ACHN (cell line): ENCODE measurements at regions not wholly inside any gene's neighbourhood (a gene's known extent, or its start where the extent isn't known, plus 50 kb on each side); places are given as distances from the start of the nearest gene placed in this dataset.
"Not testable (repeated sequence)": the region's sequence is repeated elsewhere in the genome, so short reads cannot be mapped to it uniquely, and the experiment has no call there.

Experiments used
- DNase-seq: peaks from one replicate; pipeline ENCODE4 v3.0.0-alpha.2; 2015
- in situ Hi-C: cut with HindIII; loops from 2 replicates; pipeline ENCODE4 v1.10.0; 2017; ENCODE audit warnings: low sequenced_read_pairs, low pct_ligation_motif_present, low pct_unique_long_range_greater_than_20kb

GRCh38 chr4:52358366-52358765 is 300.7 kb downstream of the USP46 start:
- DNase-seq = no peak
- in situ Hi-C loops = no loop called here

DNA sequence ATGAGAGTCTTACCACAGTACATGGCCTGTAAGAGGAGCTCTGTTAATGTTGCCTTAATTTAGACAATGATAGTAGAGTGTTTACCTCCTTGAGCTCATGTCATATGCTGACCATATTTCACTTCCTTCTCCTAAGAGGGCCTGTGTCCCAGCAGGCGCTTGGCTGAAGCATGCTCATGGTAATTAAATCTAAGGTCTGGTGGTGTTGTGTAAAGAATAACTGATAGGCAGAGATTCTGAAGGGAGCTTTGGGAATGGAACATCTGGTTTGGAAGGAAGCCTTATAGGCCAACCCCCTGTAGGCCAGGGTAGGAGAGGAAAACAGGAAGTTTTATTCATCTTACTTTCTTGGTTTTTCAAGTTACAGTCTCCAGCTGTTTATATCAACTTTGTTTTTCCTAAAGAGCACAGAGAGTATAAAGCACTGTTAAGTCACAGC is 300.2 kb downstream of the USP46 start:
- in situ Hi-C loops = no loop called here
- no peak for DNase-seq

GRCh38 chr4:52366191-52366590 is 292.9 kb downstream of the USP46 start:
- DNase-seq = no peak
- in situ Hi-C loops = no loop called here

DNA sequence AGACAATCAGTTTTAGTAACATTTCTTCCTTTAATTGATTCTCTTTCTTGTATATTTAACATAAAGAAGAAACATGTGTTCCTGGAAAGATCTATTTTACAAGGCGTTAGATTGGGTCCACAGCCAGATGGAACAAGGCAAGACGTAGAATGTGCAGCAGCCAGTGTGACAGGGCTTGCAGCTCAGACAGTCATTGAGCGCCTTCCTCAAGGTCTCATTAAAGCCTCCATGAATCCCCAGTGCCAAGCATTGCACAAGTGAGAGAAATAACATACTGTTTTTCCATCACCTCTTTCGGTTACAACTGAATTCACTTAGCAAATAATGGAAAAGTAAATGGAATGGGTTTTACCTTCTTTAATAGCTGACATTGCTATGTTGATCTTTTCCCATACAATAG is 292.5 kb downstream of the USP46 start:
- in situ Hi-C loops = no loop called here
- no peak for DNase-seq

DNA sequence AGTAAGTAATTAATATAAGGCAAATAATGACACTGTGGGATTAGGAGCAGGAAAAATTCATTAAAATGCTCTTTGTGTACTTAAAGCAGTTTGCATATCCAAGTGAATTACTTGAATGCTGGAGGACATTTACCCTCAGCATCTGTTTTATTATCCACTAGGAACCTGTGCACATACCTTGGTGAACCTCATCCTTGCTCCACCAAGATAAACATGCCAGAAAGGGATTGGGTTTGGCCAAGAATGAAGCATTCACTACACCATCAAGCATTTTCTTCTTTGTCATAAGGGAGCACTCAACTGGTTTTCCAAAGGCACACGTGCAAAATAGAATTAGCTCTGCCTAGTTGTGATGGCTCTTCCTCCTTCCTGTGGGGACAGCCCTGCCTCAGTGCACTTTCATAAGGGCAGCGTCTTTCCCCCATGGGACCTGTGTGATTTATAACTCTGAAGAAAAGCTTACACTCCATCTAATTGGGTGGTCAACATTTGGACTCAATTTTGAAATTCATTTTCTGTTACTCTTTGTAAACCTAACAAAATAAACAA is 291.7 kb downstream of the USP46 start:
- DNase-seq = no peak
- in situ Hi-C loops = no loop called here

DNA sequence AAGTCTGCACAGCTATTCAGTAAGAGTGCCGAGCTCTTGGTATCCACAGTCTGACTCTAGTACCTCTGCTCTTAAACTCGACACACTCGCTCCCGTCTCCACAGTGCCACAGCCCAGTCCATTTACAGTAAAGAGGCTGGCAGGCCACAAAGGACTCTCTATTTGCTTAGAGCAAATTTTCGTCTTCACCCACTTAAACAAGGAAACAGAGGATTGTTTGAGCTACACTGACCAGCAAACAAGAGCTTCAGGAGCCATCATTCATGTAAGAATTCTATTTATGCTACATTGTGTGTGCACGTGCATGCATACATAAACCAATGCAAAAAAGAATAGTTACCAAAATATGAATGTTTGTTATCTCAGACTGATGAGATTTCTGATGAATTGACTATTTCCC is 290.2 kb downstream of the USP46 start:
- DNase-seq = no peak
- in situ Hi-C loops = no loop called here

- in situ Hi-C loops = no loop called here
- DNase-seq = no peak
Measured at GRCh38 chr4:52369649-52370048, 289.5 kb downstream of the USP46 start.

DNA sequence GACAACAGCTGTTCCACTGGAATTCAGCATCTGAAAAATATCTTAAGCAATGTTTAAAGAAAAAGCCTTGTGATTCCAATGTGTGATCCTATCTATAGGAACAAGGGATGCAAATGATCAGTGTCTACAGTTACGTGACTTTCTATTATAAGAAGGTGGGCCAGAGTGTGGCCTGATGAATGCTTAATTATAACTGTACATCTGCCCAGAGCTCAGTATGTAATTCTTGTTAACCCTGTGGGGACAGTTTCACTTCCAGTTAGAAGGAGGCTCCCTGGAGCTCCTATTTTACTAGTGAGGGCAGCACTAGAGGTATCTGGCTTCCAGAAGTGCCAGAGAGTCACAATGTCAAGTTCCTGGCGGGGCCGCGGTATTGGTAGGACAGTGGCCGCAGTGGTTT is 288.5 kb downstream of the USP46 start:
- in situ Hi-C loops = no loop called here
- DNase-seq = no peak

- in situ Hi-C loops = no loop called here
- no peak for DNase-seq
Measured at GRCh38 chr4:52371841-52372240, 287.3 kb downstream of the USP46 start.

DNA sequence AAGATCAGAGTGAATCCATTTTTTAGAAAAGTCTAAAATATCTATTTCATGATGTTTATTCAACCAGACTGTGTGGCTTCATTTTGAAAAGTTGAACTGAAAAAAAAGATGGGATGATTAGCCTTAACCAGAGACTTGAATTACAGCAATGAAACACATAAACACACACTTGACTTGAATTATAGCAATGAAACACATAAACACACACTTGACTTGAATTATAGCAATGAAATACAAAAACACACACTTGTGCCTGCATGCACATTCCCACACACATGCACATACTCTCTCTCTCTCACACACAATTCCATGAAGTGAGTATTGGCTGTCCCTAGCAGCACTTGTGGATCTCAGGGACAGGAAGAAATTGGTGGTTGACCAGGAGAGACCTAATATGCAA is 286.8 kb downstream of the USP46 start:
- DNase-seq = no peak
- in situ Hi-C loops = no loop called here

GRCh38 chr4:52372747-52373146 is 286.4 kb downstream of the USP46 start:
- DNase-seq = no peak
- in situ Hi-C loops = no loop called here

- in situ Hi-C loops = no loop called here
- DNase-seq = no peak
Measured at GRCh38 chr4:52373650-52374049, 285.5 kb downstream of the USP46 start.

- in situ Hi-C loops = no loop called here
- no peak for DNase-seq
Measured at GRCh38 chr4:52374877-52375276, 284.2 kb downstream of the USP46 start.

DNA sequence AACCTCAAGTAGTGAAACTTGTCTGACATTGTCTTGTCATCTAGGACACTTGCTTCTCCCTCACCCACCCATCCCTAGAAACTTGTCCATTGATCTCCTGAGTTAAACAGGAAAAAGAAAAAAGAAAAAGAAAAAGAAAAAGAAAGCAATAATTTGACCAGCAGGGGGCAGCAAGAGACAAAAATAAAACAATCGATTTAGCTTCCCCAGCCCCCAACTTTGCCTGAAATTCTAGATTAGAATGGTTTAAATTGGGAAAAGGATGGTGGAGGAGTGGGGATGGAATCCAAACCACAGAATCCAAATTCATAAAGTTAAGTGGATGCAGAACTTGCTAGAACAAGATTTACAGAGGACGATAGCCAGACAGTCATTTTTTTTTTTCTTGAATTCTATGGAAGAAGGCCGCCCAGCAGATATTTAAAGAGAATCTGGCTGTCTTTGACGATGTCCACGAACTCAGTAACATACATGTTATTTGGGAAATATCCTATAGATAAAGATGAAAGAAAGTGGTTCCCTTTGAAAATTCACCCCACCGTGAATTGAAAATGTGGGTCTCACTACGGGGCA is 282.9 kb downstream of the USP46 start:
- DNase-seq = peak; percentile 47
- in situ Hi-C loops = no loop called here

DNA sequence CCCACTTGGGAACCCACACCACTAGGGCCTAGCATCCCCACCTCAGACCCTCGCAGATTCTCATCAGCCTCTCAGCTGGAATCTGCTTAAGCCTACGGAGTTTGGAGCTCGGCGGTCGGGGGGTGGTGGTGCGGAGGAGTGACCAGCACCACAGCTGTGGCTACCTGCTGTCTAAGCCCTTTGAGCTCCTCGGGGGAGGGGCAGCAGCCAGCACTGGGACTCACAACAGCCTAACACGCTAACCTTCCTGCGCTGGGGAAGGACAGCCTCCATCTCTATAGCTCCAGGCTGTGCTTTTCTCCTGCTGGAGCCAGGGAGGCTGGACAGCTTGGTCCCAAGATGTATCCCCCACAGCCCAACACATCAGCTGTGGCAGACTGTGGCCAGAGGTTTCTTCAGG is 281.5 kb downstream of the USP46 start:
- no peak for DNase-seq
- in situ Hi-C loops = no loop called here

DNA sequence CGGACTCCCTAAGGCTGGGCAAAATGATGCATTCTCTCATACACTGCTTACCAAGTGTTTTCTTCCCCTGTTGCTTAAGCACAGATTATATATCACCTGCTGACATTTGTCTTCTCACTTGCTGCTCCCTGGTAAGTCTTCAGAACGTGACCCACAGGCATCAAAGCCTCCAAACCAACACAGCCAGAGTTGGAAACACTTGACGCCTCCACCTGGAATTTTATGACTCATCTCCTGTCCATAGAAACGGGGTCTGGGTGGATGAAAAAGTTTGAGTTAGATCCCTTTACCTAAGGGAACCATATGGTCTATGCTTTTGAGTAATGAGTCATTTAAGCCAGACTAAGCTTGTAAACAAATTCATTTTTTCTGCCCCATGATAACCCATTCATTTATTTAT is 251.6 kb downstream of the USP46 start:
- in situ Hi-C loops = no loop called here
- DNase-seq = no peak

- no peak for DNase-seq
- in situ Hi-C loops = no loop called here
Measured at GRCh38 chr4:52408032-52408431, 251.1 kb downstream of the USP46 start.

- DNase-seq = no peak
Measured at GRCh38 chr4:52408471-52408870, 250.6 kb downstream of the USP46 start.

GRCh38 chr4:52409766-52410165 is 249.3 kb downstream of the USP46 start:
- in situ Hi-C loops, DNase-seq: not testable (repeated sequence)

More at GRCh38 chr4:52408471-52408870, 250.6 kb downstream of the USP46 start:
- in situ Hi-C loops = no loop called here

DNA sequence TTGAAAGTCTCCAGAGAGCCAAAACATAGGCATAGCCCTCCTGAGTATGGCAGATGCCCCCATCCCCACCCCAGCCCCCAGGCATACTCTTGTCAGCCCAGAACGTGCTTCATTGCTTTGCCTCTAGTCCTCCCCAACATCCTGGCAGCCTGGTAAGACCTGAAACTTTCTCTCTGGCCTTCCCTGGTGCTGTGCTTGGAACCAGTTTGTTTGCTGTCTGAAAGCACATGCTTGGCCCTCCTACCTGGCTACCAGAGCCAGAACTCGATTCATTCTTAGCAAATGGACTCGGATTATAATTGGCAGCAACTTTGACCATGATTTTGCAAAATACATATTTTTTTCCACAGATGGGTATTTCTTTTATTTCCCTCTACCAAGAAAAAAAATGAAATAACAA is 248.1 kb downstream of the USP46 start:
- in situ Hi-C loops = no loop called here
- DNase-seq = no peak

- DNase-seq = no peak
- in situ Hi-C loops = no loop called here
Measured at GRCh38 chr4:52420330-52420729, 238.8 kb downstream of the USP46 start.
